Activated CD8-positive, alpha-beta T cell treated with anti-CD3 and anti-CD28 coated beads, Interleukin-2, amount 10 ng/mL, durations not matched to agents 7 days and 5 days (primary cell): ENCODE measurements at regions not wholly inside any gene's neighbourhood (a gene's known extent, or its start where the extent isn't known, plus 50 kb on each side); places are given as distances from the start of the nearest gene placed in this dataset.

Experiments
- ATAC-seq: fragments of 150-1000 bp; cut with Tn5 transposase; one replicate; pipeline ENCODE4 v1.10.0; 2021; ENCODE audit warnings: moderate library complexity
- CTCF ChIA-PET: fragments of 350-600 bp; sonication (Branson Sonifier 250); formaldehyde crosslinking; loops from one replicate; lab custom pipeline; 2021; ENCODE audit warnings: antibody characterized with exemption; lab: Charles Lee
- POLR2A ChIA-PET: fragments of 350-600 bp; sonication (Branson Sonifier 250); formaldehyde crosslinking; loops from one replicate; lab custom pipeline; 2021; ENCODE audit warnings: antibody characterized with exemption; lab: Charles Lee
- DNase-seq: peaks from one replicate; pipeline ENCODE4 v3.0.0-alpha.2; 2020
- H3K27ac Mint-ChIP-seq: one replicate; pipeline ENCODE4 v1.8.0; 2021; ENCODE audit warnings: mild to moderate bottlenecking, mixed read lengths
- H3K27me3 Mint-ChIP-seq: one replicate; pipeline ENCODE4 v1.8.0; 2021; ENCODE audit warnings: low read depth, mixed read lengths
- H3K36me3 Mint-ChIP-seq: one replicate; pipeline ENCODE4 v1.8.0; 2021; ENCODE audit warnings: low read depth, mixed read lengths
- H3K4me1 Mint-ChIP-seq: one replicate; pipeline ENCODE4 v1.8.0; 2021; ENCODE audit warnings: low read depth, mixed read lengths
- H3K4me3 Mint-ChIP-seq: one replicate; pipeline ENCODE4 v1.8.0; 2021; ENCODE audit warnings: mild to moderate bottlenecking, mixed read lengths
- H3K9me3 Mint-ChIP-seq: one replicate; pipeline ENCODE4 v1.8.0; 2022; ENCODE audit warnings: mixed read lengths; ENCODE audit not compliant: insufficient read depth

DNA sequence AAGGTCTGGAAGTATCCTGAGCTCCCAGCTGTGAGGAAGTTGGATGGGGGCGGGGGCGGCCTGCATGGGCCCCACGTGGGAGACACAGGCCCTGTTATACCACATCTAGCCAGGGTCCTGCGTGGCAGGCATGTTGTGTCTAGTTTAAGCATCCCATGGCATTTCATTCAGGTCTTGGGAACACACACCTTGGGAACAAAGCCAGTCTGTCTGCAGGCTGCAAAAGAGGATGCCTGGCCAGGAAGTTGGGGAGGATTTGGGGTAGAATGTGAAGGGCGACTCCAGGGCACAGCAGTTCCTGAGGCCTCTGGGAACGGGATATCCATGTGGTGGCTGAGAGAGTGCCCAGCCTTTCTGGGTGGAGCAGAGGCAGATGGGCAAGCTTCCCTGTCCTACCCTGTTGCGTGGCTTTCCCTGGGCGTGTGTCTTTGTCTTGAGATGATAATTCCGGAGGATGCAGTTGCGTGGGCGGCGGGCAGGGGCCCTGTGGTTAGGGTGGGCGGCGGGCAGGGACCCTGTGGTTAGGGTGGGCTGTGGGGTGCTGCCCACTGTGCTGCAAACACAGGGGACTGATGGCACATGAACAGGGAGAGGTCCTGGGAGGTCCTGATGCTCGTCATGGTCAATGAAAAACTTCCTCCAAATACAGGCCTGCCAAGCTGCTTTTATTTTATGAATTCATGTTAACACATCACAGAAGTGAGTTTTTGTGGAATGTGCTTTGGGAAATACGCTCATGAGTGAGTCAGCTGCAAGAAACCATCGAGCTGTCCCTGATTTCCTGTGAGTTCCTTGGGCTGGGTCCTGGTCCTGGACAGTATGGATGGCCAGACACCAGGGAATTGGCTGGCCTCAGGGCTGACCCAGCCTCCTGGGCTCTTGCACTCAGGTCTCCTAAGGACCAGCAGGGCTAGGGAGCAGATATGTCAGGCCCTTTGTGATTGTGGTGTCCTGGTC, 90.0 kb upstream of the HS6ST1 start:
- no peaks in the 10 kb centered on the region for H3K9me3 Mint-ChIP-seq
- DNase-seq (no peak), ATAC-seq (no peak)
- peaks cover 4% of the 10 kb centered on the region for H3K27me3 Mint-ChIP-seq
- no peaks in the 10 kb centered on the region for H3K4me1 Mint-ChIP-seq
- ChIA-PET CTCF (no interaction called here), POLR2A (no interaction called here)
- no peaks in the 10 kb centered on the region for H3K36me3 Mint-ChIP-seq
- H3K4me3 Mint-ChIP-seq, result no peak overlapping the region
- no peak overlapping the region for H3K27ac Mint-ChIP-seq

DNA sequence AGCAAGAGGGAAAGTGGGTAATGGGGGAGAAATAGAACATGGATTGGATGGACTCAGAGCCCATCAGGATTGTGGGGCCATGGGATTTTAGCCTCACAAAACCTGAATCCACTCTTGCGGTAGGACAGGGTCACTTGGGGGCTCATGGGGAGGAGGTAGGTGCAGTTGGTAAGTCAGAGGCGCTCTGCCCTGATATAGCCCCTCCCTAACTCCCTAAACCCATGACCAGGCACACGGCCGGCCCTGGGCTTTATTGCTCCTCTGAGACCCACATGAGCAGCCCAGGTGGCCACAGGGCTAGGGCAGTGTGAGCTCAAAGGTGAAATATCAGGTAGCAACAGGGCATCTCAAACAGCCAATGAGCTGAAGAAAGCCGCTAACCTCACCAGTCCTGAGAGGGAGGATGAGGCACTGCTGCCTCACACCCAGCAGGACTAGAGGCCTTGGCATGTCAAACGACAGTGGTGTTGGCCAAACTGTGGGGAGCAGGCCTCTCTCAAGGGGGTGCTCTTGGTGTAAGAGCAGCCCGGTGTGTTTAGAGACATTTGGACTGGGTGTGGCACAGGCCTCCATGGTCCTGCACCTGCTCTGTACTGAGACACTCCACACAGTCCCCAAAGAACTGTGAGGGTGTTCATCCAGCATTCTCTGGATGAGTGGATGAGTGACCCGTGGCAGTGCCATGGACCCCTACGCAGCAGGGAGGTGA, 90.8 kb upstream of the HS6ST1 start:
- Mint-ChIP-seq H3K27me3 (no peaks in the 10 kb centered on the region), H3K36me3 (no peaks in the 10 kb centered on the region), H3K9me3 (no peaks in the 10 kb centered on the region), H3K4me1 (no peaks in the 10 kb centered on the region), H3K4me3 (no peak overlapping the region), H3K27ac (no peak overlapping the region)
- no peak for ATAC-seq
- no peak for DNase-seq
- ChIA-PET CTCF (no interaction called here), POLR2A (no interaction called here)

DNA sequence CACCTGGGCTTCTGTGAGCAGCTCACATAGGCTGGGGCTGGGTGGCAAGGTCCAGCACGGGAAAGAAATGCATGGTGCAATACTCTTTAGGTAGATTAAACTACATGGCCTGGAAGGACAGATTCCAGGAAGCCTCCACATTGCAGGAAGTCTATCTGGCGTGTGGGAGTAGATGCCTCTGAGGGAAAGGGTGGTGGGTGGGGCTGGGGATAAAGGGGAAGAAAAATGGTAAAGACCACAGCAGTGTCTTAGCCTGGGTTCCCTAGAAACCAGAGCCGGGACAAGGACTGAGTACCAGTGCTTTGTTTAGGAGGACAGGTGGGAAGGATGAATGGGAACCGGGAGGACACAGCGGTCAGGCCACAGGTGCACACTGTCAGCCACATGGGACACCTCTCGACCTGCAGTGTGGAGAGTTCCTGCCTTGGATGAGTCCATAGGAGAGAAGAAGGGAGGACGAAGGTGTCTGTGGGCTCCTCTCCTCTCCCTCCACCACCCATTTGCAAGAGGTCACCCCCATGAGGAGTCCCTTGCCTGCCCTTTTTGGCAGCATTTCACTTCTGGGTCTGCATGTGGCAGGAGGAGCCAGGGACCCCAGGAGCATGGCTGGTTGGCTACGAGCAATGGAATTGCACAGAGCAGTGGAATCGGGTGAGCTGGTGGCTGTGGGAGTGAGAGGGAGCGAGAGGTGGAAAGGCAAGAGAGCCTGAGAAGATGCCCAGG, 91.5 kb upstream of the HS6ST1 start:
- DNase-seq, result no peak
- no peaks in the 10 kb centered on the region for H3K27me3 Mint-ChIP-seq
- ATAC-seq, result no peak
- no peak overlapping the region for H3K27ac Mint-ChIP-seq
- no peaks in the 10 kb centered on the region for H3K4me1 Mint-ChIP-seq
- no peak overlapping the region for H3K4me3 Mint-ChIP-seq
- H3K36me3 Mint-ChIP-seq, result no peaks in the 10 kb centered on the region
- CTCF ChIA-PET, result no interaction called here
- no peaks in the 10 kb centered on the region for H3K9me3 Mint-ChIP-seq
- POLR2A ChIA-PET, result no interaction called here

DNA sequence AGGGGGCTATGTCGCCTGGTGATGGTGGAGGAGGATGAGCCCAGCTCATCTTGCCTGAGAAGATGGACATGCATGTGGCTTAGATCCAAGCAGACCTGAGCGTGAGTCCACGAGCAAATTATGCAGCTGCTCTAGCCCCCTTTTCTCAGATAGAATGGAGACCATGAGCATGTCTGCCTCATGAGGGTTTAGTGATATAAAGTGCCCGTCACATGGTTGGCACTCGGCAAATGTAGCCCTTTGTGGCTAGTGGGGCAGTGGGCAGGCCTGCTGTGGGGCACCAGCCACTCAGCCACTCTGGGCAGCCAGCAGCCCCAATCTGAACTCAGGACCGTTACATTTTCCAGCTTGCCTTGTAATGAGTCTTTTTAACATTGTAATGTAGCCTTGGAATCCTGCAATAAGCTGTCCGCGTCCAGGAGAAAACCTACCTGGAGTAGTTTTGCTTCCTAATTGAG, 92.1 kb upstream of the HS6ST1 start:
- POLR2A ChIA-PET, result no interaction called here
- H3K27me3 Mint-ChIP-seq, result no peaks in the 10 kb centered on the region
- no peaks in the 10 kb centered on the region for H3K9me3 Mint-ChIP-seq
- H3K4me1 Mint-ChIP-seq, result no peaks in the 10 kb centered on the region
- no peaks in the 10 kb centered on the region for H3K36me3 Mint-ChIP-seq
- CTCF ChIA-PET, result no interaction called here
- no peak overlapping the region for H3K27ac Mint-ChIP-seq
- no peak for DNase-seq
- no peak overlapping the region for H3K4me3 Mint-ChIP-seq
- ATAC-seq, result no peak

DNA sequence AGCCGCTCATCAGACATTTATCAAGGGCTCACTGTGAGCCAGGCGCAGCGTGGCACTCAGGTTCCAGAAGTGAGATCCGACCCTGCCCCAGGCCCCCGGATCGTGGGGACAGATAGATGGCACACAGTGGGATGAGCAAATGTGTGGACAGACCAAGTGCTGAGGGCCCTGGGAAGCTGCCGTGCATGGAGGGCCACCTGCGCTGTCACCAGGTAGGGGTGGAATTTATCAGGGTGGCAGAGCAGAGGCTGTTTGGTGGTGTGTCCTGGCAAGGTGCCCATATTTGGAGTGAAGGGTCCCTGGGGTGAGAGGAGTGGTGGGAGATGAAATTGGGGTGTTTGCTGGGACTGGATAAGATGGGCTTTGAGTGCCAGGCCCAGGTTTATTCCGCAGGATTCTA, 92.8 kb upstream of the HS6ST1 start:
- no peaks in the 10 kb centered on the region for H3K36me3 Mint-ChIP-seq
- no peaks in the 10 kb centered on the region for H3K27me3 Mint-ChIP-seq
- no peak overlapping the region for H3K27ac Mint-ChIP-seq
- no peaks in the 10 kb centered on the region for H3K4me1 Mint-ChIP-seq
- no peak overlapping the region for H3K4me3 Mint-ChIP-seq
- POLR2A ChIA-PET, result interaction anchor here (0.6 kb wide), 2 partner anchors 71 to 115 kb away, joined by 3 read pairs; no protein-coding TSS in a partner anchor
- ATAC-seq (no peak), DNase-seq (no peak)
- no peaks in the 10 kb centered on the region for H3K9me3 Mint-ChIP-seq
- CTCF ChIA-PET, result no interaction called here

DNA sequence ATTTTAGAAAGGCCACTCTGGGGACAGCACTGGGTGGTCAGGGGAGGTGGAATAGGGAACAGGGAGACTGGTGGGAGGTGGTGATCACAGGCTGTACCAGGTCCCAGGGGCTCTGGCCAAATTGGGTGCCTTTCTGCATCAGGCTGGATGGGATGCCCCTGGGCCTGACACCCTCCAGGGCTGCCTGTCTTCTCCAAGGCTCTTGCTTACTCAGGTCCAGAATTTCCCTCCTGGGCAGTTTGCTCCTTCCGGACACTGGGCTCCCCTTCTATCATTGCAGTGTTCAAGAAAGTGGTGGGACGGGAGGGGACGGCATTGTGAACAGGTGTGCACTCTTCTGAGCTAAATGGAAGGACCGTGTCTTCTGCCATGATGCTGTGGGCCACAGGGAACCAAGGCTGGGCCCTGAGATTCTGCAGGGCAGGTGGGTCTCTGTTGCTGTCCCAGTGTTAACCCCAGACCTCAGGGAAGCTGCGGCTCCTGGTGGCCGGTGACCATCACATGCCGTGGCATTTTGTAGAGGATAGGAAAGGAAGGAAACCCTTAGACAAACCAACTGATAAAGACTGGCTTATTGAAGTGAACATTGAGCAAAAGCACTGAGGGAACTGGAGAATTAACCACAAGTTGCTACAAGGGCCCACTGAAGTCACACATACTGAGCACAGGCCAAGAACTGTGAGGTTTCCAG, 93.7 kb upstream of the HS6ST1 start:
- ChIA-PET POLR2A (no interaction called here), CTCF (no interaction called here)
- H3K27me3 Mint-ChIP-seq, result no peaks in the 10 kb centered on the region
- DNase-seq (no peak), ATAC-seq (no peak)
- no peaks in the 10 kb centered on the region for H3K36me3 Mint-ChIP-seq
- no peaks in the 10 kb centered on the region for H3K9me3 Mint-ChIP-seq
- no peak overlapping the region for H3K4me3 Mint-ChIP-seq
- no peaks in the 10 kb centered on the region for H3K4me1 Mint-ChIP-seq
- no peak overlapping the region for H3K27ac Mint-ChIP-seq

DNA sequence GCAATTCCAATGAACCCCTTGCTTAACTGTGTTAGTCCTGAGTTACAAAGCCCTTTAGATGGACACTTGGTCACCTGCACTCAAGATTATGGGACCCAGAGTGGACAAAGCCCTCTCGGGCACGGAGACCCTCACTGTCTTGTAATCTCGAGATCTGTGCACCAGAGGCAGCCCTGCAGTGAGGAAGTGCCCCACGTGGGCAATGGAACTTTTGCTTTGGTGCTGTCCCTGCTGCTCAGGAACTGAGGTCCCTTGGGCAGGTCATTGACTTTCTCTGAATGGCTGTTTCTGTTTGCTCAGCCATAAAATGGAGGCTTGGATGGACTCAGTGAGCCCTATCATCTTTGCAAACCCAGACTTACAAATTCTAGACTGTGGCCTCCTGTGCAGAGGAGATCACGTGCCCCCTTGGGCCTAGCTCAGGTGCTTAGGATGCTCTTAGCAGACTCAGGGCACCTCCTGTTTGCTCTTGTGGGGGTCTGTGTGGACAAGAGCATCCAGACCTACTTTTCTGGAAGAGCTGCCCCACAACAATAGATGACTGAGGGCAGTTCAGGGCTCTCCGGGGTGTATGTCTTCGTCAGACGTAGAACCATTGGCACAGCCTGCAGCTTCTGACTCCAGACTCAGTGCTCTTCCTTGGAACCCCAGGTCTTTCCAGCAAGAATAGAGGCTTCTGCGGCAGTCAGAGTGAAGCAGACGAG, 94.5 kb upstream of the HS6ST1 start:
- DNase-seq (no peak), ATAC-seq (no peak)
- Mint-ChIP-seq H3K4me1 (no peaks in the 10 kb centered on the region), H3K36me3 (no peaks in the 10 kb centered on the region), H3K9me3 (no peaks in the 10 kb centered on the region), H3K27me3 (no peaks in the 10 kb centered on the region), H3K4me3 (no peak overlapping the region), H3K27ac (no peak overlapping the region)
- CTCF ChIA-PET, result no interaction called here
- POLR2A ChIA-PET, result no interaction called here

DNA sequence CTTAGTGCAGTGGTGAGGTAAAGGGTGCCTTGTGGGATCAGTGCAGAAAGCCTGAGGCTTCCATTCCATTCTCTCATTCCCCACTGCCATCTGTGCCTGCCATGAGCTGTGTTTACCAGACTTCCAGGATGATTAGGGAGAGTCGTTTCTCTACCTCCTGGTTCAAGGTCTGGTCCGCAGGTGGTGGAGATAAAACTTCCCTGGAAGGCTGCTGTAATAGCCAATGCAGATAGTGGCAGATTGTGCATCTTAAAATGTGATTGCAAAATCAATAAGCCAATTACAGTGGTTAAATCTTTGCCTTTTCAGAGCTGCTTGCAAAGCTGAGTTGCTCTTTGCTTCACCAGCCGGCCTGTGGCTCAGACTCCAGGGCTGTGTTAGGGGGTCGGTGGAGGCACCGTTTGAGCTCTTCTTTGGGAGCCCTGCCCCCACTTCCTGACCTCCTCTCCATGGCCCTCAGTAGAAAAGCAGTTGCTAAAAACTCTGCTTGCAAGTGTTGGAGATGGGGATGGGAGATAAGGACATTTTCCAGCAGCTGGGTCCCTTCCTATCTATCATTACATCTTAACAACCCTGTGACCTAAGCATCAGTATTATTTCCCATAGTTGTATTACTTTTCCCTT, 95.2 kb upstream of the HS6ST1 start:
- Mint-ChIP-seq H3K36me3 (no peaks in the 10 kb centered on the region), H3K4me1 (no peaks in the 10 kb centered on the region), H3K27me3 (no peaks in the 10 kb centered on the region), H3K9me3 (no peaks in the 10 kb centered on the region), H3K4me3 (no peak overlapping the region), H3K27ac (no peak overlapping the region)
- DNase-seq, result no peak
- ChIA-PET CTCF (no interaction called here), POLR2A (no interaction called here)
- ATAC-seq, result no peak

DNA sequence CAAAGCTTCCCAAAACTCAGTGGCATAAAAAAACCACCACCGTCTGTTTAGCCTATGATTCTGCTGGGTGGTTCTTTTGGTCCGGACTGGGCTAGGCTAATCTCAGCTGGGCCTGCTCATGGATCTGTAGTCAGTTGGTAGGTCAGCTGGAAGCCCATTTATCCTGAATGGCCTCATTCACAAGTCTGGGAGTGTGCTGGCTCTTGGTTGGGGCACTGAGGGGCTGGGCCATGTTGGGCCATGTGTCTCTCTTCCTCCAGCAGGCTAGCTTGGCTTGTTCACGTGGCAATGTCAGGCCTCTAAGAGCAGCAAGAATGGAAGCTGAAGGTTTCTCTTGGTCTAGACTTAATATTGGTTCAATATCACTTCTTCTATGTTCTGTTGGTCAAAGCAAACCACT, 95.7 kb upstream of the HS6ST1 start:
- ChIA-PET CTCF (no interaction called here), POLR2A (no interaction called here)
- ATAC-seq (no peak), DNase-seq (no peak)
- no peaks in the 10 kb centered on the region for H3K9me3 Mint-ChIP-seq
- H3K4me3 Mint-ChIP-seq, result no peak overlapping the region
- H3K27me3 Mint-ChIP-seq, result no peaks in the 10 kb centered on the region
- no peaks in the 10 kb centered on the region for H3K36me3 Mint-ChIP-seq
- no peaks in the 10 kb centered on the region for H3K4me1 Mint-ChIP-seq
- no peak overlapping the region for H3K27ac Mint-ChIP-seq

DNA sequence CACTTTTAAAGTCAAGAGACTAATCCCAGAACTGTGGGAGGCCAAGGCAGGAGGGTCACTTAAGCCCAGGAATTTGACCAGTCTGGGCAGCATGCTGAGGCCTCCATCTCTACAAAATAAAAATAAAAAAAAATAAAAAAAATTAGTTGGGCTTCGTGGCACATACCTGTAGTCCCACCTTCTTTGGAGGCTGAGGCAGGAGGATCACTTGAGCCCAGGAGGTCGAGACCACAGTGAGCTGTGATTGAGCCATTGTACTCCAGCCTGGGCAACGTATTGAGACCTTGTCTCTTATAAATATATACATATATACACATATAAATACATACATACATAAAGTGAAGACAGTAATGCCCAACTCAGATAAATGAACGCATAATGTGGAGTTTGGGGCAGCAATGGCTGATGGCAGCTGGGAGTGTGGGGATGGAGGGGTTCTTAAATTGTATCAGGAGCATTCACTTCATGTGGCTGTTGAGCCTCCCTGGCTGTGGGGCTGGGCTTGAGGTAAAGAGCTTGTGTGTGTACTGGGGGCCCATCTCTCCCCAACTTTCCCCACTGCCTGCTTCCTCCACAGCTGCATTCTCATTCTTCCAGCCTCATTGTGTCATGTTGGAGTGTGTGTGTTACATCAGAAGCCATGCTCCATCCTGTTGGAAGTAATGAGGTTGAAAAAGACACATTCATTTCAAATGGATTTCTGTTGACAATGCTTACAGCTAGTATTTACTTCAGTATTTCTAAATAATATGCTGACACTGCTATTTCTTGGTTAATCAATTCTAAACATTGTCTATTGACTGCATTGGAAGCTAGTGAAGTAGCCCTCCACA, 96.5 kb upstream of the HS6ST1 start:
- Mint-ChIP-seq H3K9me3 (no peaks in the 10 kb centered on the region), H3K27me3 (no peaks in the 10 kb centered on the region), H3K36me3 (no peaks in the 10 kb centered on the region), H3K4me1 (no peaks in the 10 kb centered on the region), H3K27ac (no peak overlapping the region), H3K4me3 (no peak overlapping the region)
- DNase-seq, result no peak
- POLR2A ChIA-PET, result no interaction called here
- ATAC-seq, result no peak
- CTCF ChIA-PET, result no interaction called here
